HEK293T (cell line): ENCODE measurements at regions not wholly inside any gene's neighbourhood (a gene's known extent, or its start where the extent isn't known, plus 50 kb on each side); places are given as distances from the start of the nearest gene placed in this dataset.
"Not testable (repeated sequence)": the region's sequence is repeated elsewhere in the genome, so short reads cannot be mapped to it uniquely, and the experiment has no call there.

ENCODE experiments used
- ARNT ChIP-seq: fragments of 450-650 bp; IDR thresholded peaks from 2 replicates; pipeline ENCODE4 v1.6.1; 2017; ENCODE audit warnings: mild to moderate bottlenecking
- FOXK2 ChIP-seq: fragments of 450-650 bp; IDR thresholded peaks from 2 replicates; pipeline ENCODE4 v1.6.1; 2016; ENCODE audit warnings: mild to moderate bottlenecking
- FOXM1 ChIP-seq: fragments of 450-650 bp; IDR thresholded peaks from 2 replicates; pipeline ENCODE4 v1.6.1; 2017; ENCODE audit warnings: mild to moderate bottlenecking, borderline replicate concordance
- HDGF ChIP-seq: fragments of 450-650 bp; IDR thresholded peaks from 2 replicates; pipeline ENCODE4 v1.6.1; 2017; ENCODE audit warnings: antibody characterized with exemption, borderline replicate concordance
- LEF1 ChIP-seq: fragments of 450-650 bp; IDR thresholded peaks from 2 replicates; pipeline ENCODE4 v1.6.1; 2017; ENCODE audit warnings: mild to moderate bottlenecking, borderline replicate concordance
- SP1 ChIP-seq: fragments of 450-650 bp; IDR thresholded peaks from 2 replicates; pipeline ENCODE4 v1.6.1; 2017
- SUZ12 ChIP-seq: fragments of 450-650 bp; IDR thresholded peaks from 2 replicates; pipeline ENCODE4 v1.6.1; 2016; ENCODE audit warnings: mild to moderate bottlenecking
- TARDBP ChIP-seq: fragments of 450-650 bp; IDR thresholded peaks from 2 replicates; pipeline ENCODE4 v1.6.1; 2016

DNA sequence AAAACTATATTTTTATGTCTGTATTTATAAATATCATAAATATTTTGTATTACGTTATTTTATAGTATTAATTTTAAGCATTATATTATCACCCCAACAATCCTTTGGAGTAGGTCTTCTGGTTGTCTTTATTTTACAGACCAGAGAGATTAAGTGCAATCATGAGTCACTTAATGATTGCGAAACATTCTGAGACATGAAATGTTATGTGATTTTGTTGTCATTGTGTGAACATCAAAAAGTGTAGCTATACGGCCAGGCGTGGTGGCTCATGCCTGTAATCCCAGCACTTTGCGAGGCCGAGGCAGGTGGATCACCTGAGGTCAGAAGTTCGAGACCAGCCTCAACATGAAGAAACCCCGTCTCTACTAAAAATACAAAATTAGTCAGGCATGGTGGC, 178.8 kb upstream of the NR2F2 start:
- not testable (repeated sequence) for TF ChIP-seq LEF1, SP1, ARNT, FOXM1, HDGF, SUZ12, TARDBP, FOXK2
